Effector memory CD8-positive, alpha-beta T cell (primary cell): ENCODE measurements at regions not wholly inside any gene's neighbourhood (a gene's known extent, or its start where the extent isn't known, plus 50 kb on each side); places are given as distances from the start of the nearest gene placed in this dataset.
"Not testable (repeated sequence)": the region's sequence is repeated elsewhere in the genome, so short reads cannot be mapped to it uniquely, and the experiment has no call there.

ENCODE experiments used
- ATAC-seq: fragments of 150-1000 bp; cut with Tn5 transposase; replicated peaks from 2 replicates; pipeline ENCODE4 v1.10.0; 2021; ENCODE audit warnings: mild to moderate bottlenecking, moderate library complexity
- DNase-seq, 3 experiments: peaks; one replicate each; pipeline ENCODE4 v3.0.0; 2021
- H3K27ac Mint-ChIP-seq, 2 donors: one replicate each; pipeline ENCODE4 v1.8.0; 2022; ENCODE audit warnings: mild to moderate bottlenecking in 2 of 2, mixed read lengths in 2 of 2, moderate library complexity in 2 of 2
- H3K27me3 Mint-ChIP-seq, 2 donors: one replicate each; pipeline ENCODE4 v1.8.0; 2022; ENCODE audit warnings: mixed read lengths in 2 of 2
- H3K36me3 Mint-ChIP-seq: one replicate; pipeline ENCODE4 v1.8.0; 2022; ENCODE audit warnings: mild to moderate bottlenecking, moderate library complexity, mixed read lengths; ENCODE audit not compliant: insufficient read depth
- H3K4me1 Mint-ChIP-seq, 2 donors: one replicate each; pipeline ENCODE4 v1.8.0; 2022; ENCODE audit warnings: low read depth in 2 of 2, mixed read lengths in 2 of 2
- H3K4me3 Mint-ChIP-seq, 2 donors: one replicate each; pipeline ENCODE4 v1.8.0; 2022; ENCODE audit warnings: mild to moderate bottlenecking in 2 of 2, mixed read lengths in 2 of 2, moderate library complexity in 2 of 2
- H3K9me3 Mint-ChIP-seq, 2 donors: one replicate each; pipeline ENCODE4 v1.8.0; 2022; ENCODE audit warnings: mixed read lengths in 2 of 2

DNA sequence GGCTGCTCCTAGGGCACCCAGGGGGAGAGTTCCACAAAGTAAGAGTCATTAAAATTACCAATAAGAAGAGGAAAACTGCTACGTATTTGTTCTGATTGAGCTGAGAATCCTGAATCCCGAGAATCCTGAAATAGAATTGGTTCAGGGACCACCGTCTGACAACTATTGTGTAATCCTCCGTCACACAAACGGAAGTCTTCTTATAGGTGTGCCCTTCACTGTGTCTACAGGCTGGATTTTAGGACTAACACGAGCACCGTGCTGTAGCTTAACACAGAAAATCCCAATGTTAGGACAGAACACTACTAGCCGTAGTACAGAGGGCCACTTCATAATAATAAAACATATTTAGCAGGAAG, 50.6 kb upstream of the RNF182 start:
- Mint-ChIP-seq H3K9me3 (no peaks in the 10 kb centered on the region), H3K4me3 (peak overlapping the region; percentile 83 to 88), H3K36me3 (no peaks in the 10 kb centered on the region), H3K27me3 (peaks cover 27 to 46% of the 10 kb centered on the region in 2 donors), H3K4me1 (peaks cover 11 to 12% of the 10 kb centered on the region in 2 donors), H3K27ac (no peak overlapping the region)
- ATAC-seq, result no peak
- no peak for DNase-seq

GRCh38 chr6:13873288-13874190, 51.2 kb upstream of the RNF182 start:
- Mint-ChIP-seq H3K27me3 (peaks cover 29 to 44% of the 10 kb centered on the region in 2 donors), H3K4me3 (peak overlapping the region; percentile 83 to 88), H3K27ac (peak overlapping the region in 1 of 2 donors; percentile 77), H3K4me1 (peaks cover 11 to 12% of the 10 kb centered on the region in 2 donors), H3K36me3 (no peaks in the 10 kb centered on the region), H3K9me3 (no peaks in the 10 kb centered on the region)
- ATAC-seq (peak; percentile 88), DNase-seq (peak; percentile 58 to 61 (median 60))

GRCh38 chr6:13872681-13873080, 52.1 kb upstream of the RNF182 start:
- Mint-ChIP-seq H3K27me3 (peaks cover 36 to 48% of the 10 kb centered on the region in 2 donors), H3K9me3 (no peaks in the 10 kb centered on the region), H3K27ac (peak overlapping the region in 1 of 2 donors; percentile 77), H3K36me3 (no peaks in the 10 kb centered on the region), H3K4me1 (peaks cover 11 to 12% of the 10 kb centered on the region in 2 donors), H3K4me3 (peak overlapping the region; percentile 83 to 88)
- no peak for DNase-seq
- ATAC-seq, result no peak

DNA sequence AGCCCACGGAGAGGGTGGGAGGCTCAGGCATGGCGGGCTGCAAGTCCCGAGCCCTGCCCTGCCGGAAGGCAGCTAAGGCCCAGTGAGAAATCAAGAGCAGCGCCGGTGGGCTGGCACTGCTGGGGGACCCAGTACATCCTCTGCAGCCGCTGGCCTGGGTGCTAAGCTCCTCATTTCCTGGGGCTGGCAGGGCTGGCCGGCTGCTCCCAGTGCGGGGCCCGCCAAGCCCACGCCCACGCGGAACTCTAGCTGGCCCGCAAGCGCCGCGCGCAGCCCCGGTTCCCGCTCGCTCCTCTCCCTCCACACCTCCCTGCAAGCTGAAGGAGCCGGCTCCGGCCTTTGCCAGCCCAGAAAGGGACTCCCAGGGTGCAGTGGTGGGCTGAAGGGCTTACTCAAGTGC, 52.7 kb upstream of the RNF182 start:
- ATAC-seq, H3K36me3 Mint-ChIP-seq, H3K27ac Mint-ChIP-seq, H3K9me3 Mint-ChIP-seq, DNase-seq, H3K4me3 Mint-ChIP-seq: not testable (repeated sequence)
- Mint-ChIP-seq H3K27me3 (peaks cover 36 to 51% of the 10 kb centered on the region in 2 donors), H3K4me1 (peaks cover 11 to 12% of the 10 kb centered on the region in 2 donors)

DNA sequence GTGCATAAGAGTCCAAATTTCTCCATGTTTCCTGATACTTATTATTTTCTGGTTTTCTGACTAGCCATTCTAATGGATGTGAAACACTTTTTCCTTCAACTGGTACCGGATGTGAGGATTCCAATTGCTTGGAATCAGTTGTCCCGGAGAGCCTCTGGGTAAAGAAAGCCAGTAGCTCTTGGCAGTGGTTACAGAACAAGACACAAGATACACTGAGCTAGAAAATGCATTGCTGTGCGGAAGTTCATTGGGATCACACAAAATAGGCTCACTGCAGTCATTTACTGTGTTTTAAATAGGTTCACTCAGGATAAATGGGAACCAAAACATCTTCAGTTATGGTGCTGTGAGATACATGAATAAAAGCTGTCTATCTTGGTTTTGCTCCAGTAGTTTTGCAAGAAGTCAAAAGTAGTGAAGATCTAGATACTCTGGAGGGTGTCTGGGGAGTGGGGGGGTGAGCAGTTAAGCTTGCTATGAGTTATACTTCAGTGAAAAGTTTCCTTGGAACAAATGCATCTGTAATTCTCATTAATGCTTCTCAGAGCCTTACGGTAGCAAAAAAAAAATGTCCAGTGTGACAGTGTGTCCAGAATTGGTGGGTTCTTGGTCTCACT, 54.4 kb upstream of the RNF182 start:
- Mint-ChIP-seq H3K4me3 (no peak overlapping the region), H3K9me3 (no peaks in the 10 kb centered on the region), H3K27ac (no peak overlapping the region)

DNA sequence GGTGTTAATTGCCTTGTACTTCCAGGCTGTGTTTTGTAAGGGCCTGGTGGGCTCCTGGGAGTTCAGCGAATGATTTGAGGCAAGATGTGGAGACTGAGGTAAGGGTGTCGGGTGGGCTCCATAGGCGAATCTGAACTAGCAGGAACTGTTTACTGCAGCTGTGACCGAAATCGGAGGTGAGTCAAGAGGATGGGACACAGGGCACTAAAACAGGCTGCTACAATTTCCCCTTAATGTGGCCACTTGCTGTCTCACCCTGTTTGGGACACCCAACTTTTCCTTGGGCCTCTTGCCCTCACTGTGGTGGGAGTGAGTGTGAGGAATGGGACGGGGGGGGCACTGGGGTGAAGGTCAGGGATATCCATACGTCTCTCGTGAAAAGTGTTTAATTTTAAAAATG, 53.9 kb upstream of the MCUR1 start:
- H3K9me3 Mint-ChIP-seq, result no peaks in the 10 kb centered on the region

More for the DNA sequence above, 54.4 kb upstream of the RNF182 start:
- no peak for DNase-seq
- peaks cover 46 to 53% of the 10 kb centered on the region in 2 donors for H3K27me3 Mint-ChIP-seq
- H3K4me1 Mint-ChIP-seq, result peaks cover 11 to 12% of the 10 kb centered on the region in 2 donors
- no peaks in the 10 kb centered on the region for H3K36me3 Mint-ChIP-seq
- ATAC-seq, result no peak

GRCh38 chr6:13866301-13866700, 51.9 kb upstream of the MCUR1 start:
- H3K4me1 Mint-ChIP-seq, result no peaks in the 10 kb centered on the region
- DNase-seq (no peak), ATAC-seq (no peak)
- H3K27me3 Mint-ChIP-seq, result peaks cover 58 to 59% of the 10 kb centered on the region in 2 donors
- no peak overlapping the region for H3K27ac Mint-ChIP-seq
- no peak overlapping the region for H3K4me3 Mint-ChIP-seq
- H3K36me3 Mint-ChIP-seq, result no peaks in the 10 kb centered on the region
- no peaks in the 10 kb centered on the region for H3K9me3 Mint-ChIP-seq

More for the DNA sequence above, 53.9 kb upstream of the MCUR1 start:
- Mint-ChIP-seq H3K27me3 (peaks cover 51 to 53% of the 10 kb centered on the region in 2 donors), H3K4me1 (peaks cover 4 to 5% of the 10 kb centered on the region in 2 donors), H3K27ac (no peak overlapping the region), H3K4me3 (no peak overlapping the region), H3K36me3 (no peaks in the 10 kb centered on the region)
- no peak for ATAC-seq
- DNase-seq, result no peak

GRCh38 chr6:13865141-13865540, 50.8 kb upstream of the MCUR1 start:
- Mint-ChIP-seq H3K27me3 (peaks cover 60% of the 10 kb centered on the region in 2 donors), H3K9me3 (no peaks in the 10 kb centered on the region), H3K27ac (no peak overlapping the region), H3K36me3 (no peaks in the 10 kb centered on the region), H3K4me1 (no peaks in the 10 kb centered on the region), H3K4me3 (no peak overlapping the region)
- DNase-seq (no peak), ATAC-seq (no peak)

DNA sequence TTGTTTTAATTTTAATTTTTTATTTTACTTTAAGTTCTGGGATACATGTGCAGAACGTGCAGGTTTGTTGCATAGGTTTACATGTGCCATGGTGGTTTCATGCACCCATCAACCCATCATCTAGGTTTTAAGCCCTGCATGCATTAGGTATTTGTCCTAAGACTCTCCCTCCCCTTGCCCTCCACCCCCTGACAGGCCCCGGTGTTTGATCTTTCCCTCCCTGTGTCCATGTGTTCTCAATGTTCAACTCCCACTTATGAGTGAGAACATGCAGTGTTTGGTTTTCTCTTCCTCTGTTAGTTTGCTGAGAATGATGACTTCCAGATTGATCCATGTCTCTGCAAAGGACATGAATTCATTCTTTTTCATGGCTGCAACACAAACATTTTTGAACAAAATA, 50.3 kb upstream of the MCUR1 start:
- H3K4me3 Mint-ChIP-seq, H3K36me3 Mint-ChIP-seq, H3K4me1 Mint-ChIP-seq, H3K27ac Mint-ChIP-seq, H3K9me3 Mint-ChIP-seq, DNase-seq, ATAC-seq: not testable (repeated sequence)
- H3K27me3 Mint-ChIP-seq, result peaks cover 57 to 60% of the 10 kb centered on the region in 2 donors
